GM18511 (cell line): ENCODE measurements at regions not wholly inside any gene's neighbourhood (a gene's known extent, or its start where the extent isn't known, plus 50 kb on each side); places are given as distances from the start of the nearest gene placed in this dataset.

ENCODE experiments used
- ATAC-seq: cut with Tn5 transposase; IDR thresholded peaks from one replicate; pipeline ENCODE4 v1.9.1; 2021; ENCODE audit warnings: mild to moderate bottlenecking, moderate library complexity; ENCODE audit not compliant: unreplicated experiment

DNA sequence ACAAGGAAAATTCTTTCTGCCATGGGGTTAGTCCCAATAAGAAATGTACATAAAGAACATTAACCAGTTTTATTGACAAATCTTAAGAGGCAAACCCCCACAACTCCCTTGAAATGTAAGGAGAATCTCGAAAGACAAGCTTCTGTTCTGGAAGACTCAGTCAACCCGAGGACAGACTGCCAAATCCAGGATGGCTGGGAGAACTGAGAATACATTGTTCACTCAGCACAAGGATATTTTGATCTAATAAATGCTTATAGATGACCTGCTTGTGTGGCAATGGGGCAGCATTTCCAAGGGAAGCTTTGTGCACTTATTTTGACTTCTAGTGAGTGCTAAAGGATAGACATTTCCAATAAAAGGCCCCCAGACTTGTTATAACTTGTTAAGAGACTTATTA, 280.4 kb downstream of the DHX15 start:
- ATAC-seq = no peak

DNA sequence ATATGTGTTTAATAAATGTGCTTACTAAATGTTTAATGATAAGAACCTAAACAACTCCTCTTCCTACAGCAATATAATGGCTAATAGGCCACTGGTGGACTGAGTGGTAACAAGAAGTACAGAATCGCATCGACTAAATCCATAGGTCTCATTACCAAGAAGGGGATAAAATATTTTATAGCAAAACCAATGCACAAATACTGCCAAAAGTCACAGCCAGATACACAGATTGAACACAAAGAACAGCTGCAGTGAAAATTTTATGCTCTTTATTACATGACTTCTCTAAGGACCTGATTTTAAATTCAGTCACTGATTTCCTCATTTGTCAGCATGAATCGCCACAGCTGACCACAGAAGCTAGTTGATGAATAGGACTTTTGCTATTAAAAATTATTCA, 285.4 kb downstream of the DHX15 start:
- no peak for ATAC-seq

DNA sequence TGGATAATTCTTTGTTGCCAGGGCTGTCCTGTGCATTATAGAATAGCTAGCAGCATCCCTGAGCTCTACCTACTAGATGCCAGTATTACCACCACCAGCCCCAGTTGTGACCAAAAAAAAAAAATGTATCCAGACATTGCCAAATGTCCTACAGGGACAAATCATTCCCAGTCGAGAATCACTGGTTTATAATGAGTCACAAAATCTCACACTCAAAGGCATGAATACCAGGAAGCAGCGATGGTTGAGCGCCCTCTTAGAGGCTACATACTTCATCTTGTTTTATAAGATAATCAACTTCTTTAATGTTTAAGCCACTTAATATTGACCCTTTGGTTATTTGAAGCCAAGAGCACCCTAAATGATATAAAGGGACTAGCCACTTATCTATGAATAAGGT, 297.3 kb downstream of the DHX15 start:
- ATAC-seq = no peak

DNA sequence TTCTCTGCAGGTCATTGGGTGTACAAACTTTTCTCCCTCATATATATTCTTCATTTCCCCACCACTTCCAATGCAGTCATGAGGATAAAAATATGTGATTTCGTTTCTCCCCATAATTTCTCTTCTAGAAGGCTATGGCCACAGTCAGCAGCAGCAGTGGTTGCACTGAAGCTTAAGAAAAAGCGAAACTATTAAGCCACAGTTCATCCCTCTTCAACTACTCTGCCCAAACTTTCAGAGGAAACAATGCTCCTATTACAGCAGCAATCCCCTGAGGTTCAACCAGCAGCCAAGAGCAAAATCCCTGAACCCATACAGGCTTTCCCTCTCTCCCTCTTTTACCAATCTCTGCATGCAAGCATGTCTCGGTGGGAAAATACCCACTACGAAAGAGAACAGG, 298.6 kb downstream of the DHX15 start:
- no peak for ATAC-seq

DNA sequence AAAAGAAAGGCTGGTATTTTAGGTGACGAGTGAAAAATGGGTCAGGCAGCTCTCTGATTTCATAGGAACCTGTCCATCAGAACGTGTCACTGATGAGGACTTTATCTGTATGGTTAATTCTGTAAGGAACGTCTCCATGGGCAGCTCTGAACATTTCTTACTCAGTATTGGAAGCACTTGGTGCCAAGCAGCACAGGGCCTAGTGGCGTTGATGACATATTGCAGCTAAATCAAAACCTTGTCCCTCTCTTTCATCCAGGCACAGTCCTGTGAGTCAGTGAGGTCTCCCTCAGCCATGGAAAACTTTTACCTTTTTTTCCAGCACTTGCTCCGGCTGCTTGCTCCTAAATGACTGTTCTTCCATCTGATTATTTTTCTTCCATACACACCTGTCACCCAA, 301.9 kb downstream of the DHX15 start:
- no peak for ATAC-seq

DNA sequence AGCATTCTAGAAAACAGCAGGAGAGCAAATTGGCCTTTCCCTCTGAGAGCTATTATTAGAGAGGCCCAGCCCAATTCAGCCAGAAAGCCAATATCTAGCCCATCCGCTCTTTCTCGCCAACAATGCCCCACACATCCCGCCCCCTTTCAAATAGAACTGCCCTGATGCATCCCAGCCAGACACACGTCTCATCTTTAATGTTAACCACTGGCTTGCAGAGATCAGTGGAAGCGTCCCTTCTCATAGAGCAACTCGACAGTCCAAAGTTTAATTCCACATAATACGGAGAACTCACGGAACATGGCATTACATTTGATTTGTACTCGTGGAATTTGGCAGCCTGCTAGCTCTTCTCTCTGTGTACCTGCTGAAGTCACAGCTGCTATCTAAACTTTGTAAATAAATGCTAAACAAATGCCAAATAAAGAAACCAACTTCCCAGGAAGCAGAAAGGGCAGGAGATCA, 304.4 kb downstream of the DHX15 start:
- no peak for ATAC-seq

DNA sequence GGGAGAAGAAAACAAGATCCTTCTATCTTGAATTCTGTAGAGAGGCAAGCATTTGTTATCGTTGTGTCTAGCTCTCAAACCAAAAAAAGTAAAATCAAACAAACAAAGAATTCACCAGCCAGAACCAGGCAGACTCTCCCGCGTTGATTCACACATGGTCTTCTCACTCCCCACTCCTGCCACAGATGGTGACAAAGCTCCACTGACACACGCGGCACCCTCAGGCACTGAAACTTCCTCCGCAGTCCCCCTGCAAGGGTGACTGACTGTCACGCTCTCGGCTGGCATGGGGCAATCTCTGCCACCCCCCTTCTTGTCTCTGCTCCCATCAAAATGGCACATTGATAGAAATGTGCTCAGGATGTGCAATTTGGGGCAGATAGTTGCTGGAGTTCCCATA, 304.9 kb downstream of the DHX15 start:
- ATAC-seq = no peak

DNA sequence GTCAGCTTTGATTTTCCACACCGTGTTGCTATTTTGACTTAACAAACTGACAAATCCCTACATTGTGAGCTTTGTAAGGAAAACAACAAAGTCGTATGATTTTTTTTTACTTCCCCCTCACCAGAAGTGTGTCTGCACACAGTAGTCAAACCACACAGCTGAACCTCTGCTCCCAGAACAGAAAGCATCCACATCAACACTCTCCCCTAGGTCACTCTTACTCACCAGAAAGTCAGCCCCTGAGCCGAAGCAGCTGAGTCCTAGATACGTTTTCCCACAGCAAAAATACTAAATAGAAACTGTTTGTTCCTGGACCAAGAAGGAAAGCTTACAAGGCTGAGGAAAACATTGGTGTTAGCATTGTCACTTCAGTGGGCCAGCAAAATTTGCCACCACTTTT, 305.7 kb downstream of the DHX15 start:
- ATAC-seq = no peak

DNA sequence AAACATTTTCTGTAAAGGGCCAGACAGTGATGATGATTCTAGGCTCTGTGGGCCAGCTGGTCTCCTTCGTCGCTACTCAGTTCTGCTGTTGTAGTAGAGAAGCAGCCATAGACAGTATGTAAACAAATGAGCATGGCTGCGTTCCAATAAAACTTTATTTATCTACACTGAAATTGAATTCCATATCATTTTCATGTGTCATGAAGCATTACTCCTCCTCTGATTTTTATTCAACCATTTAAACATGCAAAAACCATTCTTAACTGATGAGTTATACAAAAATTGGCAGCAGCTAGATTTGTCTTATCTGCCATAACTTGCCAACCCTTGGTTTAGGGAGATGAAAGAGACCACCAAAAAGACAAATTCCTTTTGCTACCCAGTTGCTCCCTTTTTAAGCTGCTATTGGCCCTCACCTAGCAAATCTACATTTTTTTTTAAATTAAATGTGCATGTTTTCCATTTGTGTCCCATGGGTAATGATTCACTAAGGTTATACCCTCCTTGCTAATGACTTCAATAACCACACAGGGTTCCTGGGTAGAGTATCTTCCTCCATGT, 309.9 kb downstream of the DHX15 start:
- ATAC-seq = no peak

DNA sequence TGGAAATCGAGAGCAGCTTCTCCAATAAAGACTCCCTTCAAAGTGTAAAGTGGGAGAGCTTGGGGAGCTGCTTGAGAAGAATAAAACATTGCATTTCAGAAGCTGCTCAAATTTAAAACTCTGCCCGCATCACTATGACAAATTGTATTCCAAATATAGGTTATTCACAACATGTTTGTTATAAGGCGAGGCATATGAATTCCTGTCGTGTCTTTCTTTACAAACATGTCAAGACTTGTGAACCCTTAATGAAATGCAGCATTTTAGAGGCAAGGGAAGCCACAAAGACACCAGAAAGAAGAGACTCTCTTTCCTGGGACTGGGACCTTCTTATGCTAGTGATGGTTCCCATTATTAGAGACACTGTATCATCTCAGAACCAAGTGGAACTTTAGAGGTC, 311.2 kb downstream of the DHX15 start:
- no peak for ATAC-seq

DNA sequence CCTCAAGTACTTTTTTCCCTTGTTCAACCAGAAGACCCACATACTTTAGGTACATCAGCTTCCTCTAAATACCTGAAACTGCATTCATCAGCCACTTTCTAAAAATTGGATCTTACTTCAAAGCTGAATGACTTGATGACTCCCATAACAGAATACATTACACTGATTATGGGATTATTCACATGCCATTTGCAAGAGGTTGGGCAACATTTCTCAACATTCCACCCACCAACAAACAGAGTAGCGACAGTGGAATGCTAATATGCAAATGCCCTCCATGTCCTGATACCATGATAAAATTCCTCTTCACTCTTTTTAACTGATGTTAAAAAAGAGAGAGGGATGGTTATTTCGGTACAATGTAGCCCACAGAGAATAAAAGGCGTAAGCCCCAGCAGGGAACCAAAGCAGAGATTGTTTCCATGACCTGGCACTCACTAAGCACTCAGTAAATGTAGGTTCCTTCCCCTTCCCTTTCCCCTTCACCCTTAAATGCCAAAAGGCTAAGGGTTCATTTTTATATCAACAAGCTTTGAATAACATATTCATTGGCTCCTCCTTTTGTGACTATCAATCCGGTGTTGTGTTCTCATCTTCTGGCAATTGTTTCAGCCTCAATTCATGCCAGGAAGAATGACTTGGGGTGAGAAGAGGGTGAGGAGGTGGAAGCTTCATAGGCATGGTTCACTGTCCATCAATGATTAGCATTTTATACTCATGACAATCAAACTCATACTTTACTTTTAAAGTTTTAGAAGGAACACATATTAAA, 317.2 kb downstream of the DHX15 start:
- ATAC-seq = no peak

DNA sequence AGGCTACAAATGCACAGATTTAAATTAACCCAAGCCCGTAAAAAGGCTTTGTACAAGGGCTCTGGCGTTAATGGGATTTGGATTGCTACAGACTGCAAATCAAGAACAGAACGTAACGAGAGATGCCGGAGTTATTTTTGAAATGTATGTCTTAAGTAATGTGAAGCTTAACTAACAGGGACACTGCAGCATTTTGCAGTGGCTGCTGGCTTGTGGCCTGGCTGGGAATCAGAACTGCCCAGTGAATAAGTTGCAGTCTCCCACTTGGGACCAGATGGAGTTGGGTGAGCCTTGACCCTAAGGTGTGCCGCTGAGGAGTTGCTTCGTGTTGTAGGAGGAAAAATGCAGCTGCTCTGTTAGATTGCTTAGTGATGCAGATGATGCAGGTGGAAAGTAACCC, 318.4 kb downstream of the DHX15 start:
- ATAC-seq = no peak

DNA sequence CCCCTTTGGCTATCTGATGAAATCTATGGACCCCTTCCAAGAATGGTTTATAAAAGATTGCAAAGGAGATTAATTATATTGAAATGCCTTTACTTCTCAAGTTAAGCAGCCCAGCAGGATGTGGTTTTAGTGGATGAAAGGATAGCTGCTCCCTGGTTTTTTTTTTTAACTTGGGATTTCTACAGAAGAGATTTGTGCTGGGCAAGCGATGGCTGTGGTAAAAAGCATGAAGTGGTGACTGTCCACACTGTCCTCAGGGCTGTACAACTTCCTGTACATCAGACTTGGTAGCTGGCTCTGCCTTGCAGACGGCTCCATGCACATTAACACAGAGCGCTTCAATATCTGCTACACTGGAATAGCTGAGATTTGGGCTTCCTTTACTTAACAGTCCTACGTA, 321.7 kb downstream of the DHX15 start:
- no peak for ATAC-seq

DNA sequence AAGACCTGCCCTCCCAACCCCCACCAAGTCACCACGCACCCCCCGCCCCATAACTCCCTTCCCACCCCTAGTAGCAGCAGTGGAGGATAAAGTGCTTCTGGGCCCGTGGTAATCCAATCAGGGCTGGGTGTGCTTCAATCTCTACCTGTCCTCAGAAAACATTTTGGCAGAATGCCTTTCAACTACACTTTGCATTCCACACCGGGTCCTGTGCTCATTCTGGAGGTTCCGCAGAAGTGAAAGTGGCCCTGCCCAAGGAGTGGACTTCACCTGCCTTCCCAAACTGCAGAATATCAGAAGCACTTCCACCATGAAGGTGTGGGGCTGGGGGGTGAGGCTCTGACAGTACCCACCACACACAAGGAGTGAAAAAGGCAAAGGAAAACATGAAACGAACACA, 322.3 kb downstream of the DHX15 start:
- no peak for ATAC-seq

DNA sequence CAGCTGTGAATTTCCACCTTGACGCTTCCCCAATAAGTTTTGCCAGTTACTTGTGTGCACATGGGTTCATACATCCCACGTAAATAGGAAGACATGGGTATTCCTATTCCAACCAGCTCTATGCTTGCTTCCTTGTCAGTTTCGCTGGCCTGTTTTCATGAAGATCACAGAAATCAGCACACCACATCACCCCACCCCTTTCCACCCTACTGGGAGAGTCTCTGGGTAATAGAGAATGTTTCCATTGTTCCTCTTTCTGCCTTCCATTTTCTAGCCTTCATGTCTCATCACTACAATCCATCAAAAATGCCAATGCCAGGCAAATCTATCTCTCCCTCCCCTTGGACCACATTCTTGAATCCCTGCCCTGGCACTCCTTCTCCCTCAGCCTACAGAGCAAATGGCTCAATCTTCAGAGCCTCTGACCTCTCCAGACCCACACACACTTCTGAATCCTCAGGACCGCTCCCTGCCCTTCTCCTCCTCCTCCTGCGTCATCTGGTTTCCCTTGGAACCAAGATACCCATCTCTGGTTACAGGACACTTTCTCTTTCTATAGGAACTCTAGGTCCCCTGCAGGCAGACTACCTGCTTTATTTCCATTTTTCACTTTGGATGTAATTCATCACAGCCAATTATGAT, 323.3 kb downstream of the DHX15 start:
- ATAC-seq = no peak

DNA sequence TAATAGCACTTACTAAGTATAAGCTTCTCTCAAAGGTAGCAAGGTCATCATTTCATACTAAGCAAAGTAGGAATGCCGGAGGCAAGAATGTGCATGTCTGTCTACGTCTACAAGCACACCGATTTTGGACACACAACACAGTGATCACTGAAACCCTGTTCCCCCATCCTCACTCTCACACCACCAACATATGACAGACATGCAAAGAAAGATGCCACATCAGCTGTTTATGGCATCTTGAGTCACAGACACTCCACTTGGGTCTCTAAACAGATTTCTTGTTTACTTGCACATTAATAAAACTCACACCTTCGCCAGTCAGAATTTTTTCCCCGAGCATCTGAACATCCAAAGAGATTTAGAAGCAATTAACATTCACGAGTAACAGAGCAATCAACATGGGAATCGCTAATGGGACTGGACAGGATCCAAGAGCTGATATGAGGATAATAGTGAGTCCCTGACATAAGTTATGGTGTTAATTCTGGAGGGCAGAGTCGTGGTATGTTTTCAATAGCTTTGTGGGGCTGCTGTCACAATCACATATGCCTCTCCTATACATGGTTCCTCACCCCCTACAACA, 324.1 kb downstream of the DHX15 start:
- ATAC-seq = no peak

DNA sequence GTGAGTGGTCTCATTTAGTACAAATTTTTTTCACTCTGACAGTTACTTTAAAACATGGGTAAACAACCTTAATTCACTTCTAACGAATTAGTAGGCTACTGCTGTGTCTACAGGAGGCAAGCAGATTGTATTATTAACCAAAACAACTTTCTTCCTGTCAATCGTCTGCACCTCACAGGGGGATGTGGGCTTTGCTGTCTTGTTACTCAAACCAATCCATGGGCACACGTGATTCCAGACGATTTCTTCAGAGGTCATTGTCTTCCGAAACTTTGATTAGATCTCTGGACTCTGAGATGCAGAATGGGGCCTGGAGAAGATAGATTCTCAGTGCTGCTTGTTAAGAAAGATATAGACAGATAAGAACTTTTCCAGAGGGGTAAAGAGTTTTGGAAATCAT, 327.8 kb downstream of the DHX15 start:
- no peak for ATAC-seq

DNA sequence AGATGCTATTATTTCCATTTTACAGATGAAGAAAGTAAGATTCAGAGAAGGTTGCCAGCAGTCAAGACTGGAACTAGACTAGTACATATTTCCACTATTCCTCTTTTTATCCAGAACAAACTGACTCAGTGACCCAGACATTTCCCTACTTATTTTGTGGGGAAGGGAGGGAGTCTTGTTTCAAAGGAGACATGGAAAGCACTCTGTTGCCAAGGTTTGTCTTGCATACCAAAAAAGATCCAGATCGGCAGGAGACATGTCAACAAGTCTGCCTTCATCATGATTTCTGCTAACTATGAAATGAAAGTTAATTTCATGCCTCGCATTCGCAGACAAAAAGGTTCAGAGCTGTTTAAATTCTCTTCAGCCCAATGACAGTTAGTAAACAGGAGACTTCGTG, 328.3 kb downstream of the DHX15 start:
- ATAC-seq = no peak

DNA sequence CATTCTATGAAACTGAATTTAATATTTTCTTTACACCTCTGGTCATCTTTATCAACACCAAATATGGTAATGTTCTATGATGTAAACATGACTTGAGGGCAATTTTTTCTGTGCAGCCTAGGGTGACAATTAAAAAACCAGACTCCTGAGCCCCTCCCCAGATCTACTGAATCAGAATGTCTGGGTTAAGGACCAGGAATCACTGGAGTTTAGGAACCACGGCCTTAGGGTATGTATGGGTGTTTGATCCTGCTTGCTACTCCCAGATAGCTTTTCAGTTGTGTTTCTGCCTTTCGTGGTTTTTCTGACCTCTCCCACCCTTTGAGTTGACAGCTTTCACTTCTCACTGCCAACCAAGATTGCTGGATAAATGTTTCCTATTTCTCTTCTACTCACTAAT, 332.2 kb downstream of the DHX15 start:
- ATAC-seq = no peak

DNA sequence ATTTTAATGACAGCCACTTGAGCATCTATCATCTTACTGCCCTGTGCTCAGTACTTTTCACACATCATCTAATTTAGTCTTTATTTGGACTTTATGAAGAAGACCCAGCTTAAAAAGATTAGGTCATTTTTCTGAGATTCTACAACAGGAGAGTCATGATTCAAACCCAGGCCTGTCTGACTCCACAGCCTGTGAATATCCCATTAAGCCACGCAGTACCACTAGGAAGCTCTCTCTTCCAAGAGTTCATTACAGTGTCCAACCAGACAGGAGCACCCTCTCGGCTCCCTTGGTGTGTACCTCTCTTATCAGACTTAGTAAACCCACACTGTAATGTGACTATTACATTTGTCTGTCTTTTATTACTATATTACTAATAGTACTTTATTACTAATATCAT, 332.8 kb downstream of the DHX15 start:
- ATAC-seq = no peak

DNA sequence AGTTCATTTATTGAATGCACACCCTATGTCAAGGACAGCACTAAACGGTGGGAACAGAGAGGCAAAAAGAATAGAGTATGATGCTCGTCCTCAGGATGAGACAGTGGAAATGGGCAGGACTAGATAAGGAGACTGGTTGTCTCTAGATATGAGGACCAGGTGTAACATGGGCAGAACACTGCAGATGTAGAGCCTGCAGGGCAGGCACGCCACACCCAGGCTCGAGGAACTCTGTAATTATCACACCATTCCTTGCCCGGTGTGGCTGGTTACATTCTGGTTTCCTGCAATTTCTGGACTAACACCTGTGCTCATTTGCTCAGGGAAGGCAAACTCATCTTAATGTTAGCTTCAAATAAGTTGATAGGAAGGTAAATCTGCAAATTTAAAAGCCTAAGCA, 334.4 kb downstream of the DHX15 start:
- no peak for ATAC-seq
